ENCODE measurements at regions not wholly inside any gene's neighbourhood (a gene's known extent, or its start where the extent isn't known, plus 50 kb on each side); places are given as distances from the start of the nearest gene placed in this dataset.

DNA sequence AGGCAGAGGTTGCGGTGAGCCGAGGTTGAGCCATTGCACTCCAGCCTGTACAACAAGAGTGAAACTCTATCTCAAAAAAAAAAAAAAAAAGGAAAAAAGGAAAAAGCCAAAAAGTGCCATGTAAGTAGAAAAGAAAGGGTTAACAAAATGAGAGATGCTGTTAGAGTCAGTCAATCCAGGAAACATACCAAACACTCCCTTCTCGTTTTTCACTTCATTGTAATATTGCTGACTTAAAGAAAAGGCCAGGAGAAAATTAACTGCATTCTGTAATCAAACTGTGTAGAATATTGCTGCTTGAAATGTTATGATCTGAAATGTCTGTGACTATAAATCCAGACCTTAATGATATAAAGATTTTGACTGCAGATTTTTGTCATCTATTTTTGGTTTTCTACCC, 379.1 kb downstream of the ENC1 start:
- TF ChIP-seq, protein P1, sequence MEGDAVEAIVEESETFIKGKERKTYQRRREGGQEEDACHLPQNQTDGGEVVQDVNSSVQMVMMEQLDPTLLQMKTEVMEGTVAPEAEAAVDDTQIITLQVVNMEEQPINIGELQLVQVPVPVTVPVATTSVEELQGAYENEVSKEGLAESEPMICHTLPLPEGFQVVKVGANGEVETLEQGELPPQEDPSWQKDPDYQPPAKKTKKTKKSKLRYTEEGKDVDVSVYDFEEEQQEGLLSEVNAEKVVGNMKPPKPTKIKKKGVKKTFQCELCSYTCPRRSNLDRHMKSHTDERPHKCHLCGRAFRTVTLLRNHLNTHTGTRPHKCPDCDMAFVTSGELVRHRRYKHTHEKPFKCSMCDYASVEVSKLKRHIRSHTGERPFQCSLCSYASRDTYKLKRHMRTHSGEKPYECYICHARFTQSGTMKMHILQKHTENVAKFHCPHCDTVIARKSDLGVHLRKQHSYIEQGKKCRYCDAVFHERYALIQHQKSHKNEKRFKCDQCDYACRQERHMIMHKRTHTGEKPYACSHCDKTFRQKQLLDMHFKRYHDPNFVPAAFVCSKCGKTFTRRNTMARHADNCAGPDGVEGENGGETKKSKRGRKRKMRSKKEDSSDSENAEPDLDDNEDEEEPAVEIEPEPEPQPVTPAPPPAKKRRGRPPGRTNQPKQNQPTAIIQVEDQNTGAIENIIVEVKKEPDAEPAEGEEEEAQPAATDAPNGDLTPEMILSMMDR (conservative IDR thresholded peaks at IDR 0.05; ENCODE audit: low read depth, low read length), result no peak
- TF ChIP-seq EZH2 (IDR thresholded peaks at IDR 0.05; ENCODE audit: borderline replicate concordance, low read depth, low read length, poor library complexity, severe bottlenecking), result no peak
